ENCODE measurements at regions not wholly inside any gene's neighbourhood (a gene's known extent, or its start where the extent isn't known, plus 50 kb on each side); places are given as distances from the start of the nearest gene placed in this dataset.
A peak's percentile ranks its signal among the peaks of the same experiment; 100 is the strongest.

- WGBS (ENCODE audit: missing lambda C conversion rate): 59% methylated on average over 3 of the region's 3 CpGs
- FAIRE-seq: no peak
- DNase-seq (ENCODE audit: low read depth in 1 of 2, low spot score in 1 of 2): no peak
- no peak for ATAC-seq
- Histone ChIP-seq H3K4me2 (no peak overlapping the region), H3K4me3 (no peak overlapping the region), H3K27ac (no peak overlapping the region), H3K9me3 (no peaks in the 10 kb centered on the region), H3K4me1 (peaks cover 10% of the 10 kb centered on the region; the same call in 2 of the 3 replicates)
- CTCF ChIA-PET: interaction anchor here (1.0 to 3.5 kb wide), 10 partner anchors 9 to 628 kb away, joined by 3 to 16 read pairs (median 5); no protein-coding TSS in a partner anchor
- POLR2A ChIA-PET: no interaction called here
- TF ChIP-seq FOSB (CRISPR knock-in tag; IDR thresholded peaks at IDR 0.05) (no peak), HOXA7 (CRISPR knock-in tag; IDR thresholded peaks at IDR 0.05) (no peak), FOXS1 (CRISPR knock-in tag; IDR thresholded peaks at IDR 0.05) (no peak), EHF (CRISPR knock-in tag; IDR thresholded peaks at IDR 0.05) (no peak), E2F6 (IDR thresholded peaks at IDR 0.05; ENCODE audit: borderline replicate concordance, low read depth) (no peak), ELK1 (IDR thresholded peaks at IDR 0.05; ENCODE audit: low read depth, low read length) (no peak), HES2 (IDR thresholded peaks at IDR 0.05) (no peak), JUN (IDR thresholded peaks at IDR 0.05) (no peak), HEYL (CRISPR knock-in tag; IDR thresholded peaks at IDR 0.05) (no peak), CHD4 (IDR thresholded peaks at IDR 0.05; ENCODE audit: borderline replicate concordance) (no peak), REST (IDR thresholded peaks at IDR 0.05) (no peak), MAFK (IDR thresholded peaks at IDR 0.05; ENCODE audit: partially characterized antibody) (no peak), JUNB (IDR thresholded peaks at IDR 0.05) (no peak), BHLHE40 (IDR thresholded peaks at IDR 0.05; ENCODE audit: low read depth, low read length) (no peak), GATA3 (IDR thresholded peaks at IDR 0.05; ENCODE audit: borderline replicate concordance) (no peak), CHD2 (IDR thresholded peaks at IDR 0.05; ENCODE audit: low read length, partially characterized antibody) (no peak), KDM5A (IDR thresholded peaks at IDR 0.05) (no peak), KDM1A (IDR thresholded peaks at IDR 0.05; ENCODE audit: low read depth) (no peak)
Measured at GRCh38 chr12:94762943-94763342, 112.6 kb upstream of the TMCC3 start.

GRCh38 chr12:94762259-94762942, 112.0 kb upstream of the TMCC3 start:
- Histone ChIP-seq H3K9me3 (no peaks in the 10 kb centered on the region), H3K4me3 (no peak overlapping the region), H3K4me2 (no peak overlapping the region), H3K4me1 (peaks cover 10% of the 10 kb centered on the region; the same call in 2 of the 3 replicates), H3K27ac (no peak overlapping the region)
- CTCF ChIA-PET: interaction anchor here (1.0 to 3.5 kb wide), 9 partner anchors 8 to 628 kb away, joined by 3 to 16 read pairs (median 5); no protein-coding TSS in a partner anchor
- whole genome bisulfite sequencing (ENCODE audit: missing lambda C conversion rate): 25% methylated on average over 4 of the region's 4 CpGs
- TF ChIP-seq TP53 (CRISPR knock-in tag; IDR thresholded peaks at IDR 0.05) (no peak), RFX5 (IDR thresholded peaks at IDR 0.05) (no peak), CEBPB (IDR thresholded peaks at IDR 0.05) (no peak), EHMT2 (IDR thresholded peaks at IDR 0.05; ENCODE audit: low read depth) (no peak), EHF (CRISPR knock-in tag; IDR thresholded peaks at IDR 0.05) (no peak), POLR2A (IDR thresholded peaks at IDR 0.05; ENCODE audit: low read length) (no peak), JUN (IDR thresholded peaks at IDR 0.05) (no peak), GATA3 (IDR thresholded peaks at IDR 0.05; ENCODE audit: borderline replicate concordance) (no peak), CHD2 (IDR thresholded peaks at IDR 0.05; ENCODE audit: low read length, partially characterized antibody) (no peak), NR3C1 (IDR thresholded peaks at IDR 0.05) (no peak), CBX2 (IDR thresholded peaks at IDR 0.05; ENCODE audit: borderline replicate concordance, low read depth) (no peak), CHD4 (IDR thresholded peaks at IDR 0.05; ENCODE audit: borderline replicate concordance) (no peak)
- DNase-seq (ENCODE audit: low read depth in 1 of 2, low spot score in 1 of 2) (peak in 1 of 2 experiments; percentile 18), FAIRE-seq (peak; percentile 49), ATAC-seq (no peak; a peak in 1 of 6 replicates)
- POLR2A ChIA-PET: no interaction called here
